Right lobe of liver (tissue), 4 donors: ENCODE measurements at regions not wholly inside any gene's neighbourhood (a gene's known extent, or its start where the extent isn't known, plus 50 kb on each side); places are given as distances from the start of the nearest gene placed in this dataset.

Experiments
- POLR2A ChIP-seq: fragments of 450-650 bp; IDR thresholded peaks from one replicate; pipeline ENCODE4 v1.6.1; 2017; ENCODE audit warnings: antibody characterized with exemption, mild to moderate bottlenecking
- TF ChIP-seq, protein P1 (sequence below), 4 donors: fragments of 200-600 bp in 3 of 4; fragments of 450-650 bp in 1 of 4; IDR thresholded peaks; one replicate each; pipeline versions ENCODE4 v1.5.1 to v1.8.0; 2016 to 2022; ENCODE audit warnings: antibody characterized with exemption in 4 of 4, mild to moderate bottlenecking in 2 of 4
- donor health status: DM: no; HTN: no; CAD: no.
- donor health status: DM: no; HTN: no; CAD: no.
- donor health status: DM: no; HTN: yes; CAD: no.

DNA sequence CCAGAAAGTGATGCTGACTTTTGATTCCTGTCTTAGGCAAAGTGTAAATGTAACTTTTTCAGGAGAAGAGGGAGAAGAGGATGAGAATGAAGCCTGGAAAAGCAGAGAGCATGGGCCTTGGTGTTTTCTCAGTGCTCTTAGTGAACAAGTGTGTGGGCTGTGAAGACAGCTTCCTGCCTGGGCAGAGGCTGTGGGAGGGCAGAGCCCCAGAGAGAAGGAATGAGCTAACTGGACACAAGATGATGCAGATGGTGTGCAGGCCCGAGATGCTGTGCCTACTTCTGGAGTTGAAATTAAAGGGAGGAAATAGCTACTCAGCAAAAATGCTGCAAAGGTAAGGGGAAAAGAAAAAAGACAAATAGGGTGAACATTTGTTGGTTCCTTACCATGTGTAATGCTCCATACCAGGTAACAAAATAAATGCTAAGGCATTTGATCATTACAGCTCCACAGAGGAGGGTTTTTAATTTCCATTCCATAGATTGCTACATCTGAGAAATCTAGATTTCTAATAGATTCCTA is 87.0 kb upstream of the CEP162 start:
- TF ChIP-seq, protein P1, sequence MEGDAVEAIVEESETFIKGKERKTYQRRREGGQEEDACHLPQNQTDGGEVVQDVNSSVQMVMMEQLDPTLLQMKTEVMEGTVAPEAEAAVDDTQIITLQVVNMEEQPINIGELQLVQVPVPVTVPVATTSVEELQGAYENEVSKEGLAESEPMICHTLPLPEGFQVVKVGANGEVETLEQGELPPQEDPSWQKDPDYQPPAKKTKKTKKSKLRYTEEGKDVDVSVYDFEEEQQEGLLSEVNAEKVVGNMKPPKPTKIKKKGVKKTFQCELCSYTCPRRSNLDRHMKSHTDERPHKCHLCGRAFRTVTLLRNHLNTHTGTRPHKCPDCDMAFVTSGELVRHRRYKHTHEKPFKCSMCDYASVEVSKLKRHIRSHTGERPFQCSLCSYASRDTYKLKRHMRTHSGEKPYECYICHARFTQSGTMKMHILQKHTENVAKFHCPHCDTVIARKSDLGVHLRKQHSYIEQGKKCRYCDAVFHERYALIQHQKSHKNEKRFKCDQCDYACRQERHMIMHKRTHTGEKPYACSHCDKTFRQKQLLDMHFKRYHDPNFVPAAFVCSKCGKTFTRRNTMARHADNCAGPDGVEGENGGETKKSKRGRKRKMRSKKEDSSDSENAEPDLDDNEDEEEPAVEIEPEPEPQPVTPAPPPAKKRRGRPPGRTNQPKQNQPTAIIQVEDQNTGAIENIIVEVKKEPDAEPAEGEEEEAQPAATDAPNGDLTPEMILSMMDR (IDR thresholded peaks at IDR 0.05) = no peak
- TF ChIP-seq POLR2A = no peak
